Psoas muscle (tissue), 7 donors: ENCODE measurements at regions not wholly inside any gene's neighbourhood (a gene's known extent, or its start where the extent isn't known, plus 50 kb on each side); places are given as distances from the start of the nearest gene placed in this dataset.

Experiments
- ATAC-seq, 4 donors: fragments of 200-7000 bp; cut with Tn5 transposase; one replicate each; pipeline ENCODE4 v1.9.1; 2020; ENCODE audit warnings: moderate library complexity in 3 of 4, mild to moderate bottlenecking in 2 of 4
- DNase-seq, 2 donors: peaks; one replicate each; pipeline ENCODE4 v3.0.0-alpha.2; 2020
- H3K27ac ChIP-seq: fragments of 200-600 bp; one replicate; pipeline ENCODE4 v1.8.0; 2022
- H3K27me3 ChIP-seq, 3 donors: fragments of 200-600 bp in 1 of 3; one replicate each; pipeline versions ENCODE4 v1.6.1 to v1.8.0; 2013 to 2022; ENCODE audit warnings: low read length in 2 of 3, mild to moderate bottlenecking in 2 of 3, moderate library complexity in 1 of 3; ENCODE audit not compliant: insufficient read depth in 3 of 3
- H3K36me3 ChIP-seq, 2 donors: fragments of 200-600 bp in 1 of 2; one replicate each; pipeline versions ENCODE4 v1.6.1 to v1.8.0; 2013 to 2022; ENCODE audit warnings: low read depth in 1 of 2, mild to moderate bottlenecking in 1 of 2, moderate library complexity in 1 of 2; ENCODE audit not compliant: insufficient read depth in 1 of 2
- H3K4me1 ChIP-seq: fragments of 200-600 bp; one replicate; pipeline ENCODE4 v1.8.0; 2022
- H3K4me3 ChIP-seq: fragments of 200-600 bp; one replicate; pipeline ENCODE4 v1.8.0; 2022; ENCODE audit warnings: mild to moderate bottlenecking
- H3K9me3 ChIP-seq: fragments of 200-600 bp; one replicate; pipeline ENCODE4 v1.8.0; 2022
- CTCF ChIP-seq: fragments of 200-600 bp; IDR thresholded peaks from one replicate; pipeline ENCODE4 v1.8.0; 2022; ENCODE audit warnings: antibody characterized with exemption
- WGBS, 3 donors: extraction: QIAGEN DNeasy Blood & Tissue Kit; methylation state at CpG; one replicate each; pipeline versions ENCODE4 v1.1.6 to v1.1.7; 2013; 5-methylcytosine and 5-hydroxymethylcytosine counted together
- intact Hi-C, 2 donors: fragments of 100-400 bp; cut with DNase I; formaldehyde crosslinking; loops; one replicate each; pipeline versions ENCODE4 v1.11.0 to v1.14.2; 2022
- donor health status: healthy with polysubstance abuse.
- donor health status: DM: no; HTN: no; CAD: no; lungs with moderate emphysema.
- donor health status: Bipolar disorder and iron deficiency.
- donor health status: healthy.
- donor health status: DM: yes; HTN: yes; CAD: no.
- donor health status: DM: no; HTN: no; CAD: no.
- donor health status: DM: yes; HTN: yes; CAD: no.

DNA sequence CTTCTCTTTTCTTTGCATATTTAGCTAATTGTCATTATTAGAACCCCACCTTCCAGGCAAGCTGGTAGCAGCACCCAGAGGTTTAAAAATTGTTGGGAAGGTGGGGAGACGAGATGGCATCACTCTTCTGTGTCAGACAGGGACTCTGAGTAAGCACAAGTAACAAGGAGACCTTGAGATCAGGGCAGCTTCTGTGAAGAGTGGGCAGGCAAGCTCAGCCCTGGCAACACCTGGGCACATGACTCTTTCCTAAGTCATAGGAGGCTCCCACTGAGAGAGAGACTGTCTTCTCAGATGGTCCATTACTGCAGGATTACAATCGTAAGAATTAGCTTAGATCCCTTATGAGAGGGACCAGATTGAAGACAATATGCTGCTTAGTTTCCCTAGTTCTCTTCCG is 183.5 kb downstream of the BRINP2 start:
- TF ChIP-seq CTCF = no peak
- Histone ChIP-seq H3K4me3 (no peak overlapping the region), H3K36me3 (no peaks in the 10 kb centered on the region), H3K27ac (no peak overlapping the region), H3K9me3 (no peaks in the 10 kb centered on the region), H3K4me1 (no peaks in the 10 kb centered on the region), H3K27me3 (no peaks in the 10 kb centered on the region)
- intact Hi-C loops = loop anchor here (2.0 to 10.0 kb wide), 2 partner anchors 97 to 99 kb away; no protein-coding TSS in a partner anchor
- no peak for DNase-seq
- ATAC-seq = no peak
- WGBS, 3 donors = 66 to 73% (median 71%) methylated on average over 3 of the region's 3 CpGs

- no peaks in the 10 kb centered on the region for H3K9me3 ChIP-seq
- DNase-seq = no peak
- WGBS, 3 donors = 59 to 63% (median 60%) methylated on average over 6 of the region's 6 CpGs
- intact Hi-C loops = loop anchor here in 1 of 2 donors (10.0 kb wide), 1 partner anchor 97 kb away; no protein-coding TSS in a partner anchor
- H3K36me3 ChIP-seq = no peaks in the 10 kb centered on the region
- H3K27ac ChIP-seq = no peak overlapping the region
- TF ChIP-seq CTCF = no peak
- no peaks in the 10 kb centered on the region for H3K27me3 ChIP-seq
- ATAC-seq = no peak
- no peak overlapping the region for H3K4me3 ChIP-seq
- no peaks in the 10 kb centered on the region for H3K4me1 ChIP-seq
These were observed 180.8 kb downstream of the BRINP2 start for GRCh38 chr1:177351361-177352108.

DNA sequence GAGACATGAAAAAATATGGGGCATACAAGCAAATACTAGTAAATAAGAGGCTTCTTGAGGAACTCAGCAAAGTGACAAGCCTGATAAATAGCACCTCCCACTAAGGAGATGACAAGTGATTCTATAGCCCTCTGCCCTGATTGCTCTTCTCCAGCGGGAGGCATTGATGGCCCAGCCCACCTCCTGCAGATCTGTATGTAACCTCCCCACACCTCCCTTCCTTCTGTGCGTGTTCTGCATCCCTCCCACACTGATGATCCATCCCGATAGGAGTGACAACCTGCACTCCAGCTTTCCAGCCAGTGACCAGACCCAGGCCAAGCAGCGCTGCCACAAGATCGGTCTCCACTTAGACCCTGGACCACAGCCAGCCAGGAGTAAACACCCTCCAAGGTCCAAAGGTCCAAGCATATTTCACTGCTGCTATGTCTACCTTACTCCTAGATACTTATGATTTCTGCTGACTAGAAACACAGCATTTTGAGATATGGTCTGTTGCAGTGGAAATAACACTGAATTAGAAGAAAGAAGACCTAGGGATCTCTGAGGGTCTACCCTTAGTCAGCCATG is 176.1 kb downstream of the BRINP2 start:
- no peak for TF ChIP-seq CTCF

DNA sequence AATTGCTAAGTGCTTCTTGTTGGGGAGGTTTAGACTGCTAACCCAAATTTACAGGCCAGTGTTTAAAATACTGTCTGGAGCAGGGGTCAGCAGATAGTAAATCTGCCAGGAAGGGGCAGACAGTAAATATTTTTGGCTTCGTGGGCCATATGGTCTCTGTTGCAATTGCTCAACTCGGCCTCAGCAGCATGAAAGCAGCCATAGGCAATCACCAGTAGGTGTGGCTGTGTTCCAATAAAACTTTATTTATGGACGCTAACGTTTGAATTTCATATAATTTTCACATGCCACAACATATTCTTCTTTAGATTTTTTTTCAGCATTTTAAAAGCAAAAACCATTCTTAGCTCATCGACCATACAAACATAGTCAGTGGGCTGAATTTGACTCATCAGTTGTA is 172.7 kb downstream of the BRINP2 start:
- Histone ChIP-seq H3K36me3 (no peaks in the 10 kb centered on the region), H3K27ac (no peak overlapping the region), H3K4me3 (no peak overlapping the region), H3K9me3 (no peaks in the 10 kb centered on the region), H3K4me1 (no peaks in the 10 kb centered on the region), H3K27me3 (no peaks in the 10 kb centered on the region)
- intact Hi-C loops = no loop called here
- TF ChIP-seq CTCF = no peak
- DNase-seq (no peak), ATAC-seq (no peak)
- WGBS, 3 donors = 61 to 68% (median 62%) methylated on average over 5 of the region's 5 CpGs

More for the DNA sequence above, 176.1 kb downstream of the BRINP2 start:
- intact Hi-C loops = no loop called here
- no peaks in the 10 kb centered on the region for H3K27me3 ChIP-seq
- H3K4me3 ChIP-seq = no peak overlapping the region
- WGBS, 3 donors = 72 to 84% (median 81%) methylated on average over 5 of the region's 5 CpGs
- no peak overlapping the region for H3K27ac ChIP-seq
- DNase-seq (no peak), ATAC-seq (no peak)
- no peaks in the 10 kb centered on the region for H3K9me3 ChIP-seq
- H3K36me3 ChIP-seq = no peaks in the 10 kb centered on the region
- H3K4me1 ChIP-seq = no peaks in the 10 kb centered on the region
